NB4 (cell line): ENCODE measurements at regions not wholly inside any gene's neighbourhood (a gene's known extent, or its start where the extent isn't known, plus 50 kb on each side); places are given as distances from the start of the nearest gene placed in this dataset.
"Not testable (repeated sequence)": the region's sequence is repeated elsewhere in the genome, so short reads cannot be mapped to it uniquely, and the experiment has no call there.

ENCODE experiments used
- MYC ChIP-seq: IDR thresholded peaks from 2 replicates; pipeline ENCODE4 v1.6.1; 2011; ENCODE audit warnings: low read depth, low read length
- POLR2A ChIP-seq: IDR thresholded peaks from 2 replicates; pipeline ENCODE4 v1.6.1; 2011; ENCODE audit warnings: mild to moderate bottlenecking; ENCODE audit not compliant: insufficient read length; ENCODE audit errors: extremely low read depth
- TF ChIP-seq, protein P1 (sequence below): IDR thresholded peaks from one replicate; pipeline ENCODE4 v1.5.1; 2012; ENCODE audit warnings: low read depth, low read length

GRCh38 chr7:153989742-153990425 is 62.3 kb upstream of the DPP6 start:
- TF ChIP-seq POLR2A, MYC: not testable (repeated sequence)
- TF ChIP-seq, protein P1, sequence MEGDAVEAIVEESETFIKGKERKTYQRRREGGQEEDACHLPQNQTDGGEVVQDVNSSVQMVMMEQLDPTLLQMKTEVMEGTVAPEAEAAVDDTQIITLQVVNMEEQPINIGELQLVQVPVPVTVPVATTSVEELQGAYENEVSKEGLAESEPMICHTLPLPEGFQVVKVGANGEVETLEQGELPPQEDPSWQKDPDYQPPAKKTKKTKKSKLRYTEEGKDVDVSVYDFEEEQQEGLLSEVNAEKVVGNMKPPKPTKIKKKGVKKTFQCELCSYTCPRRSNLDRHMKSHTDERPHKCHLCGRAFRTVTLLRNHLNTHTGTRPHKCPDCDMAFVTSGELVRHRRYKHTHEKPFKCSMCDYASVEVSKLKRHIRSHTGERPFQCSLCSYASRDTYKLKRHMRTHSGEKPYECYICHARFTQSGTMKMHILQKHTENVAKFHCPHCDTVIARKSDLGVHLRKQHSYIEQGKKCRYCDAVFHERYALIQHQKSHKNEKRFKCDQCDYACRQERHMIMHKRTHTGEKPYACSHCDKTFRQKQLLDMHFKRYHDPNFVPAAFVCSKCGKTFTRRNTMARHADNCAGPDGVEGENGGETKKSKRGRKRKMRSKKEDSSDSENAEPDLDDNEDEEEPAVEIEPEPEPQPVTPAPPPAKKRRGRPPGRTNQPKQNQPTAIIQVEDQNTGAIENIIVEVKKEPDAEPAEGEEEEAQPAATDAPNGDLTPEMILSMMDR, result not testable (repeated sequence)
